Lung (tissue), 11 donors: ENCODE measurements at regions not wholly inside any gene's neighbourhood (a gene's known extent, or its start where the extent isn't known, plus 50 kb on each side); places are given as distances from the start of the nearest gene placed in this dataset.

ENCODE experiments used
- ATAC-seq: fragments of 200-7000 bp; cut with Tn5 transposase; one replicate; pipeline ENCODE4 v1.9.1; 2020; ENCODE audit warnings: moderate number of reproducible peaks; ENCODE audit not compliant: insufficient read depth, low FRiP score
- DNase-seq, 3 donors: peaks; one replicate each; pipeline ENCODE4 v3.0.0-alpha.2; 2013 to 2017
- H3K27ac ChIP-seq, 2 donors: one replicate each; pipeline ENCODE4 v1.5.1; 2013; ENCODE audit warnings: mild to moderate bottlenecking in 2 of 2, moderate library complexity in 2 of 2, control low read depth in 1 of 2, inconsistent platforms in 1 of 2, low read depth in 1 of 2, low read length in 1 of 2
- H3K27me3 ChIP-seq, 3 donors: one replicate each; pipeline ENCODE4 v1.5.1; 2013; ENCODE audit warnings: low read length in 2 of 3; ENCODE audit not compliant: control insufficient read depth in 3 of 3, insufficient read depth in 3 of 3
- H3K36me3 ChIP-seq, 4 donors: one replicate each; pipeline ENCODE4 v1.5.1; 2013; ENCODE audit warnings: low read length in 4 of 4, mild to moderate bottlenecking in 1 of 4, moderate library complexity in 1 of 4; ENCODE audit not compliant: control insufficient read depth in 4 of 4, insufficient read depth in 4 of 4
- H3K4me1 ChIP-seq, 5 donors: one replicate each; pipeline ENCODE4 v1.5.1; 2013; ENCODE audit warnings: low read length in 5 of 5, mild to moderate bottlenecking in 2 of 5, moderate library complexity in 1 of 5; ENCODE audit not compliant: control insufficient read depth in 5 of 5, insufficient read depth in 5 of 5
- H3K4me3 ChIP-seq: one replicate; pipeline ENCODE4 v1.5.1; 2013; ENCODE audit warnings: mild to moderate bottlenecking, control low read depth, moderate library complexity
- H3K9ac ChIP-seq, 2 donors: one replicate each; pipeline ENCODE4 v1.5.1; 2013; ENCODE audit warnings: low read length in 2 of 2, control low read depth in 1 of 2; ENCODE audit not compliant: insufficient read depth in 1 of 2
- H3K9me3 ChIP-seq, 4 donors: one replicate each; pipeline ENCODE4 v1.5.1; 2013; ENCODE audit warnings: low read length in 3 of 4, mild to moderate bottlenecking in 1 of 4, moderate library complexity in 1 of 4; ENCODE audit not compliant: control insufficient read depth in 4 of 4, insufficient read depth in 3 of 4
- CTCF ChIP-seq: IDR thresholded peaks from 2 replicates; pipeline ENCODE4 v1.5.1; 2012; ENCODE audit warnings: mild to moderate bottlenecking; ENCODE audit errors: control extremely low read depth, extremely low read depth
- WGBS, 2 donors: extraction: QIAGEN DNeasy Blood & Tissue Kit; methylation state at CpG; one replicate each; pipeline ENCODE4 v1.1.7; 2013; 5-methylcytosine and 5-hydroxymethylcytosine counted together
- donor health status: control.
- donor health status: control.
- donor health status: Bipolar disorder and iron deficiency.
- donor health status: healthy.
- donor health status: DM: yes; HTN: yes; CAD: no.

- 69 to 82% methylated on average over 2 of the region's 2 CpGs for WGBS, 2 donors
- Histone ChIP-seq H3K4me3 (no peak overlapping the region), H3K36me3 (no peaks in the 10 kb centered on the region), H3K27me3 (no peaks in the 10 kb centered on the region), H3K4me1 (peaks cover 0 to 7% (median 1%) of the 10 kb centered on the region in 5 donors), H3K27ac (no peak overlapping the region), H3K9ac (no peak overlapping the region), H3K9me3 (no peaks in the 10 kb centered on the region)
- no peak for TF ChIP-seq CTCF
- DNase-seq (no peak), ATAC-seq (no peak)
Observed at GRCh38 chr4:151529187-151529586, 120.2 kb downstream of the FHIP1A start.

- ATAC-seq (no peak), DNase-seq (no peak)
- no peak for TF ChIP-seq CTCF
- Histone ChIP-seq H3K27ac (no peak overlapping the region), H3K4me3 (no peak overlapping the region), H3K4me1 (peaks cover 0 to 6% (median 1%) of the 10 kb centered on the region in 5 donors), H3K9me3 (no peaks in the 10 kb centered on the region), H3K27me3 (no peaks in the 10 kb centered on the region), H3K9ac (no peak overlapping the region), H3K36me3 (no peaks in the 10 kb centered on the region)
- WGBS, 2 donors, result 83 to 85% methylated on average over 2 of the region's 2 CpGs
Observed at GRCh38 chr4:151530230-151530629, 121.3 kb downstream of the FHIP1A start.

GRCh38 chr4:151530783-151531182 lies 121.8 kb downstream of the FHIP1A start:
- DNase-seq, result no peak
- TF ChIP-seq CTCF, result no peak
- no peak overlapping the region for H3K9ac ChIP-seq
- peaks cover 0 to 5% (median 1%) of the 10 kb centered on the region in 5 donors for H3K4me1 ChIP-seq
- H3K4me3 ChIP-seq, result no peak overlapping the region
- no peaks in the 10 kb centered on the region for H3K9me3 ChIP-seq
- H3K27me3 ChIP-seq, result no peaks in the 10 kb centered on the region
- no peak for ATAC-seq
- H3K27ac ChIP-seq, result no peak overlapping the region
- WGBS, 2 donors, result 77 to 89% methylated on average over 1 of the region's 1 CpG
- H3K36me3 ChIP-seq, result no peaks in the 10 kb centered on the region

GRCh38 chr4:151532001-151532708 lies 123.2 kb downstream of the FHIP1A start:
- TF ChIP-seq CTCF, result no peak
- H3K9ac ChIP-seq, result no peak overlapping the region
- no peak overlapping the region for H3K4me3 ChIP-seq
- H3K27ac ChIP-seq, result no peak overlapping the region
- DNase-seq (peak in 1 of 3 donors; percentile 49), ATAC-seq (no peak)
- H3K4me1 ChIP-seq, result peaks cover 0 to 5% (median 1%) of the 10 kb centered on the region in 5 donors
- H3K27me3 ChIP-seq, result no peaks in the 10 kb centered on the region
- no peaks in the 10 kb centered on the region for H3K9me3 ChIP-seq
- 64 to 67% methylated on average over 6 of the region's 6 CpGs for WGBS, 2 donors
- no peaks in the 10 kb centered on the region for H3K36me3 ChIP-seq
